ENCODE measurements at regions not wholly inside any gene's neighbourhood (a gene's known extent, or its start where the extent isn't known, plus 50 kb on each side); places are given as distances from the start of the nearest gene placed in this dataset.

DNA sequence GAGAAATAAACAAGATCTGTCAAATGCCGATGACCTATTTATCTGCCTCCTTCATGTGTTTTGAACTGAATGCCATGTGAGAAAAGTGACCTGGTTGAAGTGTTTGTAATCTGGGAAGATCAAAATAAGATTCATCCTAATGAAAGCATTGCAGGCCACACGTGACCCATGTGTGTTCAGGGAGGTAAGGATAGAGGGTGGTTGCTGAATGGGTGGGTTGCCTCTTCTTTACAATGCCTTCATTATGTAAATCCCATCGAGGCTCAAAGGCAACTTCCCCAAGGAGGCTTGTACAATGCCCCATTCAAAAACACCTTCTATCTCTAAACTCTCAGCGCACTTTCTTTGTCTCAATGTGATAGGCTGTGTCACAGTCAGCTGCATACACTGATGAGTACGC, 273.1 kb downstream of the LRATD1 start:
- H3K4me3 ChIP-seq (ENCODE audit: extremely low read depth in 1 of 4, insufficient read depth in 2 of 4, low read depth in 3 of 4, low read length in 4 of 4), result no peak overlapping the region
- no peak overlapping the region for H2BK5ac ChIP-seq (ENCODE audit: low read depth, low read length)
- H2BK120ac ChIP-seq (replicated peaks; ENCODE audit: low read depth, low read length), result no peak overlapping the region
- no peak overlapping the region for H3K14ac ChIP-seq (ENCODE audit: insufficient read length)
- no peaks in the 10 kb centered on the region for H3K36me3 ChIP-seq (ENCODE audit: control insufficient read depth in 2 of 4, insufficient read depth in 4 of 4, low read length in 3 of 4)
- TF ChIP-seq SP2 (IDR thresholded peaks at IDR 0.05; ENCODE audit: low read length), result no peak
- no peak for TF ChIP-seq ASH2L (IDR thresholded peaks at IDR 0.05; ENCODE audit: low read length)
- no peak for TF ChIP-seq CBX8 (IDR thresholded peaks at IDR 0.05; ENCODE audit: borderline replicate concordance, low read depth, low read length)
- no peak for TF ChIP-seq JUN (IDR thresholded peaks at IDR 0.05; ENCODE audit: low read depth, low read length)
- TF ChIP-seq BACH1 (IDR thresholded peaks at IDR 0.05; ENCODE audit: low read length), result no peak
- TF ChIP-seq KDM5A (IDR thresholded peaks at IDR 0.05; ENCODE audit: low read length), result no peak
- TF ChIP-seq BRCA1 (IDR thresholded peaks at IDR 0.05; ENCODE audit: low read depth, low read length), result no peak
- TF ChIP-seq TAF1 (IDR thresholded peaks at IDR 0.05; ENCODE audit: low read depth, low read length), result no peak
- no peak for TF ChIP-seq NANOG (IDR thresholded peaks at IDR 0.05; ENCODE audit: insufficient read depth, low read depth, low read length, poor library complexity, severe bottlenecking)
- no peak for TF ChIP-seq SIX5 (IDR thresholded peaks at IDR 0.05; ENCODE audit: low read depth, low read length)
- H3K56ac ChIP-seq (replicated peaks; ENCODE audit: insufficient read length, low read depth, low read length), result no peak overlapping the region
- H4K91ac ChIP-seq (replicated peaks; ENCODE audit: insufficient read length, low read length), result no peak overlapping the region
- no peak overlapping the region for H3K4me2 ChIP-seq (ENCODE audit: insufficient read depth in 1 of 2, low read depth in 2 of 2, low read length in 2 of 2)
- no peaks in the 10 kb centered on the region for H3K23me2 ChIP-seq (ENCODE audit: low read depth, low read length)
- H3K9me3 ChIP-seq (ENCODE audit: insufficient read depth in 2 of 2, low read depth in 1 of 2, low read length in 1 of 2), result no peaks in the 10 kb centered on the region
- H3K79me2 ChIP-seq (ENCODE audit: control insufficient read depth in 1 of 2, insufficient read depth in 2 of 2, low read length in 2 of 2), result no peaks in the 10 kb centered on the region
- no peak overlapping the region for H2AK5ac ChIP-seq (ENCODE audit: low read depth, low read length)
- no peak overlapping the region for H2AFZ ChIP-seq (ENCODE audit: low read length)
- WGBS, 2 experiments (ENCODE audit: extremely low coverage in 1 of 2, insufficient coverage in 1 of 2, insufficient read length in 1 of 2, insufficient replicate concordance in 2 of 2, low coverage in 1 of 2, low lambda C conversion rate in 2 of 2, missing lambda C conversion rate in 1 of 2), result 83% methylated on average over 5 of the region's 5 CpGs; no CpG with 5 or more reads in 1 of the 2 experiments
- no peak overlapping the region for H2BK20ac ChIP-seq (ENCODE audit: low read length)
- H3K23ac ChIP-seq (ENCODE audit: insufficient read length), result no peak overlapping the region
- H3K9ac ChIP-seq (replicated peaks in 1 of 4; ENCODE audit: extremely low read depth in 1 of 4, low read depth in 3 of 4, low read length in 3 of 4), result no peak overlapping the region
- H4K5ac ChIP-seq (ENCODE audit: insufficient read length, low read depth, low read length), result no peak overlapping the region
- CTCF ChIA-PET (ENCODE audit: partially characterized antibody), result interaction anchor here (1.0 to 1.4 kb wide), 2 partner anchors 264 to 671 kb away, joined by 3 read pairs; no protein-coding TSS in a partner anchor
- DNase-seq (ENCODE audit: low read depth in 1 of 2, low spot score in 2 of 2) (no peak), FAIRE-seq (no peak)
- H3K4me1 ChIP-seq (replicated peaks in 1 of 4; ENCODE audit: control insufficient read depth in 3 of 4, insufficient read depth in 4 of 4, low read length in 3 of 4), result peaks cover 0 to 8% (median 3%) of the 10 kb centered on the region in 4 experiments; a peak in 6 of 7 replicates
- no peak overlapping the region for H3K4ac ChIP-seq (replicated peaks; ENCODE audit: insufficient read length, low read depth, low read length)
- no peak overlapping the region for H2BK15ac ChIP-seq (ENCODE audit: low read length)
- no peaks in the 10 kb centered on the region for H4K20me1 ChIP-seq (replicated peaks in 1 of 2; ENCODE audit: control insufficient read depth in 1 of 2, insufficient read depth in 2 of 2, low read length in 2 of 2)
- no peak overlapping the region for H2BK12ac ChIP-seq (ENCODE audit: low read depth, low read length)
- H3K79me1 ChIP-seq (ENCODE audit: low read depth, low read length), result no peaks in the 10 kb centered on the region
- no peaks in the 10 kb centered on the region for H3K27me3 ChIP-seq (replicated peaks in 1 of 4; ENCODE audit: control insufficient read depth in 3 of 4, extremely low read depth in 1 of 4, insufficient read depth in 3 of 4, low read length in 3 of 4)
- no peak overlapping the region for H3K18ac ChIP-seq (ENCODE audit: extremely low read depth, low read length)
- H4K8ac ChIP-seq (ENCODE audit: extremely low read depth, insufficient read depth, low read length), result no peak overlapping the region
- POLR2A ChIA-PET (ENCODE audit: partially characterized antibody), result no interaction called here
- H3K27ac ChIP-seq (ENCODE audit: low read depth, low read length), result no peak overlapping the region
